Neural cell (in vitro differentiated cells): ENCODE measurements at regions not wholly inside any gene's neighbourhood (a gene's known extent, or its start where the extent isn't known, plus 50 kb on each side); places are given as distances from the start of the nearest gene placed in this dataset.

ENCODE experiments used
- MXI1 ChIP-seq: fragments of 450-650 bp; conservative IDR thresholded peaks from 2 replicates; pipeline ENCODE4 v1.6.1; 2014; ENCODE audit warnings: antibody characterized with exemption, mild to moderate bottlenecking; ENCODE audit not compliant: poor library complexity, severe bottlenecking
- POLR2AphosphoS5 ChIP-seq: IDR thresholded peaks from 2 replicates; pipeline ENCODE4 v1.6.1; 2012
- TF ChIP-seq, protein P1 (sequence below): fragments of 450-650 bp; IDR thresholded peaks from 2 replicates; pipeline ENCODE4 v1.5.1; 2014; ENCODE audit warnings: antibody characterized with exemption, mild to moderate bottlenecking, moderate library complexity; ENCODE audit not compliant: poor library complexity, severe bottlenecking

DNA sequence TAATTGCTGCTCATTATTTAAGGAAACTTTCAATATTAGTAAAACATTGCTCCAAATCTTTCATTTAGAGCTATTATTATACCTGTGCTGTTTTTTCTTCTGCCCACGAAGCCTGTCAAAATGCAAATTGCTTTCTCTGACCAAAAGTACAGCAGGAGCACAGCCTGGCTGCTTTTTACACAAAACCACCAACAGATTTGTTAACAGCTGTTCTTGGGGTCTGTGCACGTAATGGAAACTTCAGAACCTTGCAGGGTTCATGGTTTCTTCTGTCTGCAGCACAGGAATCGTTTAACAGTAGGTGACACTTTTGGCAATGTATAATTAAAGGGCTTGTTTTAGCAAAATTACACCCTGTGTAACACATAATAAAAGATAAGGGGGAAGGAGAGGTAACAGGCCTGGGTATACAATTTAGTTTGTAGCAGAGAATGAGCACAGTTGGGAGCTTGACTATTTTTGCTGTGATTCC is 447.3 kb downstream of the KCNJ3 start:
- TF ChIP-seq POLR2AphosphoS5 (no peak), MXI1 (no peak)
- TF ChIP-seq, protein P1, sequence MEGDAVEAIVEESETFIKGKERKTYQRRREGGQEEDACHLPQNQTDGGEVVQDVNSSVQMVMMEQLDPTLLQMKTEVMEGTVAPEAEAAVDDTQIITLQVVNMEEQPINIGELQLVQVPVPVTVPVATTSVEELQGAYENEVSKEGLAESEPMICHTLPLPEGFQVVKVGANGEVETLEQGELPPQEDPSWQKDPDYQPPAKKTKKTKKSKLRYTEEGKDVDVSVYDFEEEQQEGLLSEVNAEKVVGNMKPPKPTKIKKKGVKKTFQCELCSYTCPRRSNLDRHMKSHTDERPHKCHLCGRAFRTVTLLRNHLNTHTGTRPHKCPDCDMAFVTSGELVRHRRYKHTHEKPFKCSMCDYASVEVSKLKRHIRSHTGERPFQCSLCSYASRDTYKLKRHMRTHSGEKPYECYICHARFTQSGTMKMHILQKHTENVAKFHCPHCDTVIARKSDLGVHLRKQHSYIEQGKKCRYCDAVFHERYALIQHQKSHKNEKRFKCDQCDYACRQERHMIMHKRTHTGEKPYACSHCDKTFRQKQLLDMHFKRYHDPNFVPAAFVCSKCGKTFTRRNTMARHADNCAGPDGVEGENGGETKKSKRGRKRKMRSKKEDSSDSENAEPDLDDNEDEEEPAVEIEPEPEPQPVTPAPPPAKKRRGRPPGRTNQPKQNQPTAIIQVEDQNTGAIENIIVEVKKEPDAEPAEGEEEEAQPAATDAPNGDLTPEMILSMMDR, result no peak
